ENCODE measurements at regions not wholly inside any gene's neighbourhood (a gene's known extent, or its start where the extent isn't known, plus 50 kb on each side); places are given as distances from the start of the nearest gene placed in this dataset.

DNA sequence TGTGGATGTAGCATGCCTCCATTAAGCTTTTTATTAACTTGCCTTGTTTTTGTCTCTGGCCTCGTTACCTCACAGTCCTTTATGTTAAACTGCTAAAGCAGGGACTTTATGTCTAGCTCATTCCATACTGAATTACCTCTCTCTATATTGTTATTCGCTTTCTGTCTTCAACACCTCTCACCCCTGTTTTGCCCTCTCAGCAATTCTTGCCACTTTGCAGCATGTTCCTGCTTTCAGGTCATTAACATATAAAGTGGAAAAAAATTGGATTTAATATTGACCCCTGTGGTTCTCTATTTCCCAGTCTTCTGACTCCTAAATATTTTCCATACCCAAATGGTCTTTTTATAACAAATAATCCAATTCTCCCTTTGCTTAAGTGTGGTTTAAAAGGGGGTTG, 810.4 kb upstream of the KIF2B start:
- TF ChIP-seq, protein P1, sequence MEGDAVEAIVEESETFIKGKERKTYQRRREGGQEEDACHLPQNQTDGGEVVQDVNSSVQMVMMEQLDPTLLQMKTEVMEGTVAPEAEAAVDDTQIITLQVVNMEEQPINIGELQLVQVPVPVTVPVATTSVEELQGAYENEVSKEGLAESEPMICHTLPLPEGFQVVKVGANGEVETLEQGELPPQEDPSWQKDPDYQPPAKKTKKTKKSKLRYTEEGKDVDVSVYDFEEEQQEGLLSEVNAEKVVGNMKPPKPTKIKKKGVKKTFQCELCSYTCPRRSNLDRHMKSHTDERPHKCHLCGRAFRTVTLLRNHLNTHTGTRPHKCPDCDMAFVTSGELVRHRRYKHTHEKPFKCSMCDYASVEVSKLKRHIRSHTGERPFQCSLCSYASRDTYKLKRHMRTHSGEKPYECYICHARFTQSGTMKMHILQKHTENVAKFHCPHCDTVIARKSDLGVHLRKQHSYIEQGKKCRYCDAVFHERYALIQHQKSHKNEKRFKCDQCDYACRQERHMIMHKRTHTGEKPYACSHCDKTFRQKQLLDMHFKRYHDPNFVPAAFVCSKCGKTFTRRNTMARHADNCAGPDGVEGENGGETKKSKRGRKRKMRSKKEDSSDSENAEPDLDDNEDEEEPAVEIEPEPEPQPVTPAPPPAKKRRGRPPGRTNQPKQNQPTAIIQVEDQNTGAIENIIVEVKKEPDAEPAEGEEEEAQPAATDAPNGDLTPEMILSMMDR (conservative IDR thresholded peaks at IDR 0.05; ENCODE audit: low read length) = no peak
- H3K4me3 ChIP-seq (ENCODE audit: low read length) = no peak overlapping the region
- no peak for DNase-seq (ENCODE audit: low read depth)

DNA sequence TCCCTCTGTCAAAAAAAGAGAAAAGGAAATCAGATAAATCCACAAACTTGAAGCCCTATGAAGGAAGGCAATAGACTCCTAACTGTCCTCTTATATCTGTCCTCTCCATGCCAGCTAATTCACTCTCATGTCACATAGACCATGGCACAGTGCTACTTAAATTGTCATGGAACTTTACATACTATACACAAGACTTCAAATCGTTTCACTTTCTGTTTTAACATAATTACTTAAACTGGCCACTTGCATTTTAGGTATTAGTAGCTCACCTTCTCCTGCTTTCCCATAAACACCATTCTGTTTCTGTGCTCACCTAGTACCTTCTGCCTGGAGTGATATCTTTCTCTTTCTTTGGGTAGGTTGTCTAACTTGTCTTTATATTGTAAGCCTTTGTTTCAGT, 816.7 kb upstream of the KIF2B start:
- H3K4me3 ChIP-seq (ENCODE audit: low read length) = no peak overlapping the region
- TF ChIP-seq, protein P1 (conservative IDR thresholded peaks at IDR 0.05; ENCODE audit: low read length) = no peak
- DNase-seq (ENCODE audit: low read depth) = no peak

DNA sequence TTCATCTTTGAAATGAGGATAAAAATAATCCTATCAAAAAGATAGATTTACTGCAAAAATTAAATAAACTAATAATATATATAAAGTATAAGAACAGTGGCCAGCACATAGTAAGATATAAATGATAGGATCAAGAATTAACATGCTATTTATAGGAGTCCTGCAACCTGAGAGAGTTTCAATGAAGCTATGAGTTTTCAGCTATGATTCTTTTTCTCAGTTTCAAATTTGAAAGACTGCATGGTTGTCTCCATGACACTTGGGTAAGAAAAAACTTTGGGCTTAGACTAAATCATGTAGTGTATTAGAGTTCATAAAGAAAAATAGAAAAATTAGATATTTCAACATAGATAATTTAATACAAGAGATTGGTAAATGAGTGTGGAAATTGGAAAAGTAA, 817.8 kb upstream of the KIF2B start:
- H3K4me3 ChIP-seq (ENCODE audit: low read length) = no peak overlapping the region
- TF ChIP-seq, protein P1 (conservative IDR thresholded peaks at IDR 0.05; ENCODE audit: low read length) = no peak

DNA sequence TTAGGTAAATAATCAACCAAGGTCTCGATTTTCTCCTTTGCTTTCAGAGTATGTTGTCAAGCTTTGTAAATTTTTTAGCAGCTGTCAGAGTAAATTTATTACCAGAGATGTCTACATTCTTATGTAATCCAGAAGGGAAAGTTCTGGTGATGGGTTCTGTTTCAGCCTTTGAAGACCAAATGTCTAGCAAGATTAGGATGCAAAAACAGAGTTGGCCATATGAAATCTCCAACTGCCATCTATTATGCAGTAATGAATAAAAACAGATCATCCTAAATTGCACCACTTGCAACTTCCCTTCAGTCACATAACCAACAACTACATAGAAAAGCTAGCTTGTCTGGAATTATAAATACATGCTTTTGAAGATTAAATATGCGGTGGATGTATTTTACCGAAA, 826.8 kb upstream of the KIF2B start:
- no peak overlapping the region for H3K4me3 ChIP-seq (ENCODE audit: low read length)
- DNase-seq (ENCODE audit: low read depth) = no peak
- TF ChIP-seq, protein P1 (conservative IDR thresholded peaks at IDR 0.05; ENCODE audit: low read length) = no peak

More for the DNA sequence above, 817.8 kb upstream of the KIF2B start:
- no peak for DNase-seq (ENCODE audit: low read depth)

DNA sequence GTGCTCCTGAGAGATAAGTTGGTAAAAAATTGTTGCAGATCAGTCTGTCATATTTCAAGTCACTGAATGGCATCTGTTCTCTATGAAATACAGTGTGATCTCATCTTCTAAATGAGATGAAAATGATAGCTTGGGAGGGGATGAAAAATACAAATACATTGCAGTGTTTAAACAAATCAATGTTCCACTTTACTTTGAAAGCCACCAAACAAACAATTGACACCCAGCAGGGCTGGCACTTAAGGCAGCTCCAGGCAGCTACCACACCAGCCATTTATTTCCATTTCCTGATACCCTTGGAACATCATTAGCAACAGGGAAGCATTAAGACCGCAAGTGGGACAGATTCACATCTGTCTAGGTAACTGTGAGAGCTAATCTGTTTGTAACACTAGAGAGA, 827.6 kb upstream of the KIF2B start:
- TF ChIP-seq, protein P1 (conservative IDR thresholded peaks at IDR 0.05; ENCODE audit: low read length) = no peak
- no peak for DNase-seq (ENCODE audit: low read depth)
- H3K4me3 ChIP-seq (ENCODE audit: low read length) = no peak overlapping the region

DNA sequence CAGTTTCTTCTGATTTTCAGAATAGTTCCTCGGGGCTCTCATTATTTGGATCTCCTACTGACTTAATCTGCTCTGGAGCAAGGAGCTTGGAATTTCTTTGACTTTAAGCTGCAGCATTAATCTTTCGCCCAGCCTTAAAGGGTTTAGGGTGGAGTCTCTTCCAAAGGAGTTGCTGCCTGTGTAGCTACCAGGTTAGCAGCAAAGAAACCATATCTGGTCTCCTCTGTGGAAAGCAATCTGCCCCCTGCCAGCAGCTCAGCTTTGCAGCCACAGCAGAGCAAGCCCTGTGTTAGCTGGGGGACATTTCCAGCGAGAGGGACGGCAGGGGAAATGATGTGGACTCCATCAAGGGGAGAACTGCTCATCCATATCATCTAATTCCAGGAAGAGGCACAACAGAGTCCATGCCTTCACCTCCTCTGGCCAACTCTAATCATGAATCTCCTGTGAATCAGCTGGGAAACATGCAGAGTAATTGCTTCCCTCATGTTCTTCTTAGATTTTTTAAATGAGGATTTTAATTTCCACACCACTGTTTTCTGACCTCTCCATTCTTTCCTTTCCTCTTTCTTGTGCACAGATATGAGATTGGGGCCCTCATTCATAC, 827.6 kb upstream of the CA10 start:
- H3K4me3 ChIP-seq (ENCODE audit: low read length) = no peak overlapping the region
- DNase-seq (ENCODE audit: low read depth) = no peak
- TF ChIP-seq, protein P1 (conservative IDR thresholded peaks at IDR 0.05; ENCODE audit: low read length) = no peak

DNA sequence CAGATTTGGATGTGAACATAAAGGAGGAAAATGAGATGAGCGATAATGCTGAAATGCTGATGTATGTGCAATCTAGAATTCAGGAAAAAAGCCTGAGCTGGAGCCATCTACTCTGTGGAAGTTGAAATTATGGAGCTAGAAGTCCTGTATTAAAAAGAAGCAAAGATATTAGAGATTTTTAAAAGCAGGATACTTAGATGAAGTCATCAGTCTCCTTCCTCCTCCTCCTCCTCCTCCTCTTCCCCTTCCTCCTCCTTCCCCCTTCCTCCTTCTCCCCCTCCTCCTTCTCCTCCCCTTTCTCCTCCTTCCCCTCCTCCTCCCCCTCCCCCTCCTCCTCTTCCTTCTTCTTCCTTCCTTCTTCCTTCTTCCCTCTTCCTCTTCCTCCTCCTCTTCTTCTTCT, 823.8 kb upstream of the CA10 start:
- DNase-seq (ENCODE audit: low read depth) = no peak

More for the DNA sequence above, 823.8 kb upstream of the CA10 start:
- TF ChIP-seq, protein P1 (conservative IDR thresholded peaks at IDR 0.05; ENCODE audit: low read length) = no peak
- H3K4me3 ChIP-seq (ENCODE audit: low read length) = no peak overlapping the region

Data from AG10803 (cell line).